ENCODE measurements at regions not wholly inside any gene's neighbourhood (a gene's known extent, or its start where the extent isn't known, plus 50 kb on each side); places are given as distances from the start of the nearest gene placed in this dataset.

GRCh38 chr3:152964911-152965609 lies 130.1 kb downstream of the P2RY1 start:
- ATAC-seq (no peak), DNase-seq (no peak)
- Mint-ChIP-seq H3K4me3 (no peak overlapping the region), H3K9me3 (peaks cover 0 to 3% (median 0%) of the 10 kb centered on the region in 9 donors), H3K36me3 (no peaks in the 10 kb centered on the region), H3K27me3 (peaks cover 0 to 4% (median 0%) of the 10 kb centered on the region in 5 donors), H3K27ac (no peak overlapping the region), H3K4me1 (peaks cover 0 to 7% (median 0%) of the 10 kb centered on the region in 4 donors)
- POLR2A ChIA-PET: no interaction called here

- Mint-ChIP-seq H3K9me3 (peaks cover 0 to 3% (median 0%) of the 10 kb centered on the region in 9 donors), H3K4me3 (no peak overlapping the region)
These were observed 133.6 kb downstream of the P2RY1 start for GRCh38 chr3:152968388-152969024.

GRCh38 chr3:152969557-152970300 lies 134.8 kb downstream of the P2RY1 start:
- H3K9me3 Mint-ChIP-seq: peaks cover 0 to 3% (median 0%) of the 10 kb centered on the region in 9 donors
- no peak overlapping the region for H3K27ac Mint-ChIP-seq
- ATAC-seq (no peak), DNase-seq (no peak)
- H3K27me3 Mint-ChIP-seq: peaks cover 0 to 7% (median 0%) of the 10 kb centered on the region in 5 donors
- no peaks in the 10 kb centered on the region for H3K36me3 Mint-ChIP-seq
- H3K4me1 Mint-ChIP-seq: peaks cover 0 to 4% (median 0%) of the 10 kb centered on the region in 4 donors
- POLR2A ChIA-PET: no interaction called here
- H3K4me3 Mint-ChIP-seq: no peak overlapping the region

More at GRCh38 chr3:152968388-152969024, 133.6 kb downstream of the P2RY1 start:
- ATAC-seq: no peak
- Mint-ChIP-seq H3K27me3 (peaks cover 0 to 3% (median 0%) of the 10 kb centered on the region in 5 donors), H3K36me3 (no peaks in the 10 kb centered on the region), H3K27ac (no peak overlapping the region), H3K4me1 (peaks cover 0 to 7% (median 0%) of the 10 kb centered on the region in 4 donors)
- POLR2A ChIA-PET: no interaction called here
- DNase-seq: no peak

- peaks cover 0 to 2% (median 0%) of the 10 kb centered on the region in 9 donors for H3K9me3 Mint-ChIP-seq
- POLR2A ChIA-PET: no interaction called here
- no peak overlapping the region for H3K27ac Mint-ChIP-seq
- H3K36me3 Mint-ChIP-seq: no peaks in the 10 kb centered on the region
- H3K4me1 Mint-ChIP-seq: no peaks in the 10 kb centered on the region
- H3K4me3 Mint-ChIP-seq: no peak overlapping the region
- DNase-seq (no peak), ATAC-seq (no peak)
- H3K27me3 Mint-ChIP-seq: peaks cover 0 to 7% (median 0%) of the 10 kb centered on the region in 5 donors
These were observed 135.9 kb downstream of the P2RY1 start for GRCh38 chr3:152970851-152971250.

DNA sequence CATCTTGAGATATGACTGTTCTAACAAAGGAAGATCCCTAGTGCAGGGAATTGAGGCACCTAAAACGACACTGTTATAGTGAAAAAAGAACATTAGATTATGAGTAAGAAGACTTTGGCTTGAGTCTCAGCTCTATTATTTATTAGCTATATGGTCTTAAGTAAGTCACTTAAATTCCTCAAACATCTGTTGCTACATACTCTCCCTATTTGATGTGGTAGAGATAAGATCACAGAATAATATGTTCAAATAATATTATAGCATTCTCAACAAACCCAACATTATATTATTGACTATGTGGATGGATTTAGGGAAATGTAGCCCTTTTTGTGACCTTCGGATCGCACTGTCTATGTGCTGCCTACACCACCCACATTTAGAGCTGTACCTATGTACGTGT lies 136.9 kb downstream of the P2RY1 start:
- H3K27ac Mint-ChIP-seq: no peak overlapping the region
- H3K4me3 Mint-ChIP-seq: no peak overlapping the region
- H3K9me3 Mint-ChIP-seq: no peaks in the 10 kb centered on the region
- H3K36me3 Mint-ChIP-seq: no peaks in the 10 kb centered on the region
- H3K4me1 Mint-ChIP-seq: no peaks in the 10 kb centered on the region
- no peak for DNase-seq
- ATAC-seq: no peak
- POLR2A ChIA-PET: no interaction called here
- H3K27me3 Mint-ChIP-seq: peaks cover 0 to 7% (median 0%) of the 10 kb centered on the region in 5 donors

- POLR2A ChIA-PET: no interaction called here
- no peak for DNase-seq
- no peaks in the 10 kb centered on the region for H3K36me3 Mint-ChIP-seq
These were observed 138.6 kb downstream of the P2RY1 start for GRCh38 chr3:152973575-152973974.

DNA sequence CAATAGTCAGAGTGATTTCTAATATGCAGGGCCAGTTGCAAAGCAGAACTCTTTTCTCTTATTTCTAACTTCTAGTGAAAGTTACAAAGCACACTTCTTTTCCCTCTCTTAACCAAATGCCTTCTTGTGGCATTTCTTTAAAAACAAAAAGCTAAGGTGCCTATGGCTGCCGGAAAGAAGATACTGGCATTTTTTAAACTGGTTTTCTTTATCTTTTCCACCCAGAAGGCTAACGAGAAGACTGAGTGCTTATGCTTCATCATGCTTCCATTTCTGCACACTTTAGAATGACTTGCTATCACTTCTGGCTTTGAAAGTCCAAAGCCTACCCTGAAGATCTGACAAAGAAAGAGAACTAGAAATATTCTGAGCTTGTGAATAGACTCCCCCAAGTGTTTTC lies 141.3 kb downstream of the P2RY1 start:
- DNase-seq: no peak
- Mint-ChIP-seq H3K36me3 (no peaks in the 10 kb centered on the region), H3K4me1 (no peaks in the 10 kb centered on the region), H3K9me3 (peaks cover 0 to under 1% (median 0%) of the 10 kb centered on the region in 9 donors), H3K4me3 (no peak overlapping the region), H3K27ac (no peak overlapping the region), H3K27me3 (peaks cover 0 to 23% (median 7%) of the 10 kb centered on the region in 5 donors)
- ATAC-seq: no peak
- POLR2A ChIA-PET: no interaction called here

More at GRCh38 chr3:152973575-152973974, 138.6 kb downstream of the P2RY1 start:
- Mint-ChIP-seq H3K4me1 (no peaks in the 10 kb centered on the region), H3K9me3 (no peaks in the 10 kb centered on the region), H3K27me3 (peaks cover 0 to 11% (median 4%) of the 10 kb centered on the region in 5 donors), H3K27ac (no peak overlapping the region), H3K4me3 (no peak overlapping the region)
- no peak for ATAC-seq

- ATAC-seq (no peak), DNase-seq (no peak)
- Mint-ChIP-seq H3K9me3 (peaks cover 0 to 3% (median 0%) of the 10 kb centered on the region in 9 donors), H3K4me1 (no peaks in the 10 kb centered on the region), H3K27ac (no peak overlapping the region), H3K36me3 (no peaks in the 10 kb centered on the region), H3K27me3 (peaks cover 0 to 34% (median 9%) of the 10 kb centered on the region in 5 donors), H3K4me3 (no peak overlapping the region)
- POLR2A ChIA-PET: no interaction called here
These were observed 142.4 kb downstream of the P2RY1 start for GRCh38 chr3:152977366-152977765.

DNA sequence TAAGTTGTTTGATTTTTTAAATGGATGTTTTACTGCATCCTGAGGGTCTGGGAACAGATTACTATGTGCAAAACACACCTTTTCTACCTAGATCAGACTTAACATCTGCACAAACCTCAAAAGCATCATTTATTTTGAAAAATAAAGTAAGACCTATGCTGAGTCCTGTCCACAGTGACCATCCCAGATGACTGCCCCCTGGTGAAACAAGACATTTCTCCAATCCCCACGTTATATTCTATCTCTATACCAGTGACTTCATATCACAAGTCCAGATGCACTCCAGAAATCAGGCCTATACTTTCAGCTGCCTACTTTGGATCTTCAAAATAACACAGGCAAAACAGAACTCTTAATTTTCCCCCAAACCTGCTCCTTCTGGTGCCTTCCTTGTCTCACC lies 143.2 kb downstream of the P2RY1 start:
- Mint-ChIP-seq H3K27me3 (peaks cover 2 to 35% (median 9%) of the 10 kb centered on the region in 5 donors), H3K9me3 (peaks cover 0 to 3% (median 0%) of the 10 kb centered on the region in 9 donors), H3K4me3 (no peak overlapping the region), H3K36me3 (no peaks in the 10 kb centered on the region), H3K4me1 (peaks cover 0 to 2% (median 0%) of the 10 kb centered on the region in 4 donors), H3K27ac (no peak overlapping the region)
- no peak for DNase-seq
- POLR2A ChIA-PET: no interaction called here
- ATAC-seq: no peak

DNA sequence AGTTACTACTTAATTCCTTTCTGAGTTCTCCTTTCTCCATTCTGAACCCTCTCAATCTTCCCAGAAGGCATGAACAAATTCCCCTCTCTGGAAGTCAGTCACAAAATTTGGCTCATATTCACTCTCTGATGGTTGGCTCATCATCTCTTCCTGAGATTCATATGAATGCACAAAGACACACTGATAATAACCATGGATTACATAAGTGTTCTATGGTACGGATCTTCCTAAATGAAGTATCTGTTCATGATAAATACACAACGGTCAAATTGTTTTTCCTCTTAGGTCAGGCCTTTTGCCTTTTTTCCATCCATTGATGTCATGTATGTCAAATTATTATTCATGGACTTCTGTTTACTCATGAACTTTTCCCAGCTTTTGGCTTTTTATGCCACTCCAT lies 162.6 kb downstream of the P2RY1 start:
- Mint-ChIP-seq H3K4me1 (no peaks in the 10 kb centered on the region), H3K9me3 (no peaks in the 10 kb centered on the region), H3K36me3 (no peaks in the 10 kb centered on the region), H3K27me3 (peaks cover 0 to 11% (median 3%) of the 10 kb centered on the region in 5 donors), H3K27ac (no peak overlapping the region), H3K4me3 (no peak overlapping the region)
- DNase-seq (no peak), ATAC-seq (no peak)
- POLR2A ChIA-PET: no interaction called here

- Mint-ChIP-seq H3K4me1 (no peaks in the 10 kb centered on the region), H3K27me3 (peaks cover 0 to 4% (median 3%) of the 10 kb centered on the region in 5 donors), H3K9me3 (no peaks in the 10 kb centered on the region), H3K4me3 (no peak overlapping the region), H3K27ac (no peak overlapping the region), H3K36me3 (no peaks in the 10 kb centered on the region)
- POLR2A ChIA-PET: no interaction called here
- no peak for ATAC-seq
- no peak for DNase-seq
These were observed 163.4 kb upstream of the RAP2B start for GRCh38 chr3:152998591-152998990.

DNA sequence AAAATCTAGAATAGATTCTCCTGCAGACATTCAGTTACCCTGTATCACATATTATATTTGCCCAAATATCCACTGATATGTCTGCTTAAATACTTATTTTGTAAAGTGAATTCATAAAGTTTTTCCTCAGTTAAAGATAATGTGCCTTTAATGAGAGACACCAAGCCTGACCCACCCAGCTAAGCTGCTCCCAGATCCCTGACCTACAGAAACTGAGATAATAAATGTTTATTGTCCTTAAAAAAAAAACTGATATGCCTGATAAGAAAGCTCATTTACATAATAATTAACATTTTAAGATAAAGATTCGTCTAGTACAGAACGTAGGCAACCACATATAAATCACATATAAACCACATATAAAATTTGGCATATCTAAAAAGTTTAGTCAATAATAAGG lies 161.7 kb upstream of the RAP2B start:
- POLR2A ChIA-PET: no interaction called here
- Mint-ChIP-seq H3K36me3 (no peaks in the 10 kb centered on the region), H3K27me3 (peaks cover 0 to 4% (median 4%) of the 10 kb centered on the region in 5 donors), H3K4me1 (no peaks in the 10 kb centered on the region), H3K9me3 (no peaks in the 10 kb centered on the region), H3K27ac (no peak overlapping the region), H3K4me3 (no peak overlapping the region)
- ATAC-seq (no peak), DNase-seq (no peak)
